ENCODE measurements at regions not wholly inside any gene's neighbourhood (a gene's known extent, or its start where the extent isn't known, plus 50 kb on each side); places are given as distances from the start of the nearest gene placed in this dataset.
"Not testable (repeated sequence)": the region's sequence is repeated elsewhere in the genome, so short reads cannot be mapped to it uniquely, and the experiment has no call there.

DNA sequence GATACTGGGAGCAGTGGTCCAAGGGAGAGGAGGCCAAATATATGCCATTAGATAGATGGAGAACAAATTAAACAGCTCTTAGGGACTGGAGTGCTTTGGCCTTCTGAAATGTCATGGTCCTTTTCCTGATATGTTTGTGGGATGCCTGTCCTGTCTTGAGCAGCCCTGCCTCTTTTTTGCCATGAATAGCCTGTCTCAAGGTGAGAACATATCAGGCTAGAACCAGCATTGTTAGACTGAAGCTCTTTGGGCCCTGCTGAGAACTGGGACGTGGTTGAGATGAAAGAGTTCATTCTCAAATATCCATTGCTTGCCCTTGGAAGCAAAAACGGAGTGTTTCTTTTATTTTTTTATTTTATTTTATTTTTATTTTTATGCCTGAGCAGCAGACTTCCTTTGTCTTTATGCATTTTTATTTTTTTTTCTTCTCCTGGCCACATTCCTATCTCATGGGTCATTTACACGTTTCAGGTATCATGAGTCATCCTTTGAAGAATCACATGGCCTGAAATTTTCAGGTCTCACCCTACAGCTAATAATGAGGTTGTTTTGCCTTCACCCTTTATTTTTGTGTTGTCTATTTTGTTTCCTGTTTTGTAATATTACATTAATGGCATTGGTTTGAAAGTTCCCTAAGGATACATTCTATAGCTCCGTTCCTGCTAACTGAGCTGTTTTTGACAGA lies 371.4 kb downstream of the PSAT1 start:
- DNase-seq (ENCODE audit: low spot score), result peak; percentile 26

DNA sequence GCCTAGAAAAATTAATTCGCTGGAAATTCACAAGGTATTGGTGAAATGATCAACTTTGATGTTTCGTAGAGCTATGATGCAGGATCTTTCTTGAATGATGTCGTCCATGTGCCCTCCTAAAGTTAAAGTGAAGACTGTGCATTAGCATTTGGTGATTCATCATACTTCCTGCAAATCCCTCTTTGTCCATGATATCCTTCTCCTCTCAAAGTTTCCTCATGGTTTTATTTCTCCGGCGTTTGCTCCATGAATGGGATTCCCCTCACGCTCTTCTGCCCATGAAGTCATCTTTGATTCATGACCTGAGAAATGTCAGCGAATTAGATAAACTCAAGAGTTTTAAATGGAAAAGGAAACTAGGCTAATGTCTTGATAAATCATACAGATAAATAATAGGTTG lies 372.7 kb downstream of the PSAT1 start:
- DNase-seq (ENCODE audit: low spot score), result no peak

DNA sequence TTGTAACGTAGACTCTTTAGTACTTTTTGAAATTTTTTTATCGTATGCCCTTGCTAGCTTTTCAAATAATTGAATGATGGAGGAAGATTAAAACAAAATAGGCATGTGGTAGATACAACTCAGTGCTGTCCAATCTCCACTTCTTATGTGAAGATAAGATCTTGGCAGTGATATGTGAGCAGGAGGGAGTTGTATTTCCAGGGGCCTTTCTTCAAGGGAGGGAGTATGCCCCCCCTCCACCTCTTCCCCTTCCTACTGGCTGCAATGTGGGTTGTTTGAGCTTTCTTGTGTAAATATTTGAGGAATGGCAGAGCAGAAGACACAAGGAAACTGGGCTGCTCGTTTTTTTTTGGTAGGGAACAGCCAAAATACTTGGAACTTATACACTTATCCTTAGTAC lies 374.9 kb downstream of the PSAT1 start:
- DNase-seq (ENCODE audit: low spot score), result no peak

DNA sequence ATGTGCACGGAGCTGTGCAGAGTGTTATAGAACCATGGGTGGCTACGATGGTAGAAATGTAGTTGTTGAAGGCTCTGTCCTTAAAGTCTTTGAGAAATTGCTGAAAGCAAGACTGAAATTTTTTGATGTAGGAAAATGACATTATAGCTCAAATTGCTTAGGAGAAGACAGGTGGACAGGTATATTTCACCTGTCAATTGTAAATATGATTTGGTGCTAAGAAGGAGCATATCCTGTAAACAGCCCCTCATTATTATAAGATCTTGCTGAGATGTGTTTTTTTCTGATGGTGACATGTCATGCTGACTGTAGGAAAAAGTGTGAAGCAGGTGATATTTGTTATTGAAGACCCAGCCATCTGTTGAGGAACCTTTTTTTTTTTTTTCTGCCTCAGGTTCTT lies 377.9 kb downstream of the PSAT1 start:
- DNase-seq (ENCODE audit: low spot score), result no peak

DNA sequence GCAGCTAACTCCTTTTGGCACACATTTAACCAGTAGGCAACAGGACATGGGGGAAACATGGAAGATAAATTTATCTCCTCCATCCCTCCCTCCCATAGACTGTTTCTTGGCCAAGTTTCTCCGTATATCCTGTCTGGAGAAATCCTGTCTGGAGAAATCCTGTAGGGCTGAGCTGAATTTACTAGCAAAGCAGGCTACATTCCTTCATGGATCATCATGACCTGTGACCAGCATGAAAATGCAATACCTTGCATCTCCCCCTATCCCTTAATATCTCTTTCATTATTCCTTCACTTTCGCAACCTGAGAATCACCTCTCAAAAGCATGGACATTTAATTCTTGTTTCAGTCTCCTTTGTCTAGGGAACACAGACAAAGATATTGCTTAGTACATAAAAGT lies 379.1 kb downstream of the PSAT1 start:
- DNase-seq (ENCODE audit: low spot score), result peak; percentile 20

DNA sequence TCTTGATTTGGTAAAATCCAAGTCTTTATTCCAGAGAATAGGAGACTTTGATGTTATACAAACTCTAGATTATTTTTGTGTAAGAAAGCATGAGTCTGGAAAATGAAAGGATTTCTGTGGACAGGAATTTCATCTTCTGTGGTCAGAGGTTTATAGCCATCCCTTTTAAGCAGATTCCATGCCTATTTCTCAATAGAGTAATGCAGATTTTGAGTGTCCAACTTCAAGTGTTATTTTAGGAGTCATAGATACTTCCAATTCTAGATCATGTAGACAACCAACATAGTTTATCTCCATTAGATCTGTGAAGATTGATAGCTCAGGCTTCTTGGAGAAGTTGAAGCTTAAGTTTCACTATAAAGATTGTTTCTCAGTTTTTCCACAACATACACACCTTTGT lies 379.7 kb downstream of the PSAT1 start:
- DNase-seq (ENCODE audit: low spot score), result peak; percentile 41

DNA sequence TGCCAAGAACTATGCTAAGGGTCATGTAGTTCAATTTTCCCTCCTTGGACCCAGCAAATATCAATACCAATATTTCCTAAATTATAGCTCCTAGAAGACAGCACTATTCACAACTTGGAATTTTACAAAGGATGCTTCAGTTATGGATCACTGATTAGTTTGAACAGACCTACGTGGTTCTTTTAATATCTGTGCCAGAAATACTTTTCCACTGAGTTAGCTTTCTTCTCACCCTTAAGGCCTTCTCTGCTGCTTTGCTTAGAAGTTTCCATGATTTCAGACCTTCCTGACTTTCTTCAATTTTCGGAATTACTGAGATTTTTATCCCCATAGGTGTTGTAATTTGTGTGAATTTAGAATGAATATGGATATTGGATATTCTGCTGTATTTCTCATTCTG lies 380.4 kb downstream of the PSAT1 start:
- DNase-seq (ENCODE audit: low spot score), result no peak

DNA sequence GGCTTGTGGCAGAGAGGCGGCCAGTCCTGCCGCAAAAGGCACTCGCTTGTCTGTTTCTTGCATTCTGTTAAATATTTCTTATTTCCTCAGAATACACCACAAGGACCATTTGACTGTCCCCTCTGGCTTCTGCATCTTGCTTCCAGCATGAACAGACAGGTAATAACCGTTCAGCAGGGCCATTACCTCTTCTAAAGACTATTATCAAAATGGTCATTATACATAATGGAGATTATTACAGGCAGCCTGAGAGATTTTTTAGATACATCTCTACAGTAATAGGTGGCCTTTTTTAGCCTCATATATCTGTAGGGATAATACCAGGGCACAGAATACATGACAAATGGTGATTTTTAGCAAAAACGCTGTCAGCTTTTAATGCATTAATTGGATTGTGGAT lies 382.0 kb downstream of the PSAT1 start:
- DNase-seq (ENCODE audit: low spot score), result no peak

DNA sequence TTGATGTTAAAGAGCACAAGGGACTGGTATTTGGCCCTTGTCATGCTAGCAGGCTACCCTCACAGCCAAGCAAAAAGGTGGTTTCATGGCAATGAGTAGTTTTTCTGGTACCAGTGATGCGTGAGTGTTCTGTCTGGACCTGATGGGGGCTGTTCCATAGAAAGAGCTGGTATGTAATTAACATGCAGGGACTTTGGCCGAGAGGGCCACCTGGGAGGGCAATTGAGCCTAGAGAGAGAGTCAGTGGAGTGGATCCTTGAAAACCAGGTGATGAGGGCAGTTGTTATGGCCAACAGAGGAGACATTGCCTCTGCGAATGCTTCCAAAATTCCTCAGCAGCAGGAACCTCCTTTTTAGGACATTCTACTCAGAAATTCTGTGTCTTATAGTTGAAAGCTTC lies 383.3 kb downstream of the PSAT1 start:
- DNase-seq (ENCODE audit: low spot score), result no peak

DNA sequence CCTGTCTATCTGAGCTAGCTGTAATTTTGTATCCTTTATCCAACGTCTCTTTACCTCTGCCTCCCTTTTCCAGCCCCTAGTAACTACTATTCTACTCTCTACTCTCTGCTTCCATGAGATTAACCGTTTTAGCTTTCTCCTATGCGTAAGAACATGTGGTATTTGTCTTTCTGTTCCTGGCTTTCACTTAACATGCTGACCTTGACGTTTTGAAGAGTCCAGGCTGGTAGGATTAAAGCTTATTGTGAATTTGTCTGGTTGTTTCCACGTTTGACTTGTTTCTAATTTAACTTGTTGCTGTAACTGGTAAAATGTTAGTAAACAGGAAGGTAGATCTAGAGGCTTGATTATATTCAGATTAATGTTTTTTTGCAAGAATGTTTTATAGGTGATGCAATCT lies 385.3 kb downstream of the PSAT1 start:
- no peak for DNase-seq (ENCODE audit: low spot score)

DNA sequence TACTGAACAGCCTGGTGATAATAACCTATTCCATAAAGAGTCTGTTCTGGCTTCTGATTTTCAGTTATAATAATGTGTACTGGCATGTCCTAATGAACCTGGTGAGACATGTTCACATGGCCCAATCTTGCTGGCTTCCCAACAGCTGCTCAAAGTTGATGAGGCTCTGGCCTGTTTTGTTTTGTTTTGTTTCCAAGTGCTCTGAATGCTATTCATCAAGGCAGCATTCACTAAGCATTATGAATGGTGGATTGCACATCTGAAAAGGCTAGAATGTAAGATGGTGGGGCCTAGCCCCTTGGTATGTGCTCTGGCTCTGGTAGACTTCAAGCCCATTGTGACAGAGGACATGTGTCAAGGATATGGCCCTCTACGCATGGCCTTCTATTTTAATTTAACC lies 388.5 kb downstream of the PSAT1 start:
- no peak for DNase-seq (ENCODE audit: low spot score)

DNA sequence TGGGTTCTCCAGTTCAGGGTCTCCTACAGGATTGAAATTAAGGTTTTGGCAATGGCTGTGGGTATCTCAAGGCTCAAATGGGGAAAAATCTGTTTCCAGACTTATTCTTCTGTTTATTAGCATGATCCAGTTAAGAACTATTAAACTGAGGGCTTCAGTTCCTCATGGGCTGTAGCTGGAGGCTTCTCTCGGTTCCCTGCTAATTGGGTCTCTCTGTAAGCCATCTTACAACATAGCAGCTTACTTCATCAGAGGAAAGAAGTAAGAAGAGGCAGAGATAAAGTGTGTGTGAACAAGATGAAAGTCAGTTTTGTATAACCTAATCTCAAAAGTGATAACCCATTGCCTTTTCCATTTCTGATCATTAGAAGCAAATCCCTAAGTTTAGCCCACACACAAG lies 391.9 kb downstream of the PSAT1 start:
- DNase-seq (ENCODE audit: low spot score), result no peak

DNA sequence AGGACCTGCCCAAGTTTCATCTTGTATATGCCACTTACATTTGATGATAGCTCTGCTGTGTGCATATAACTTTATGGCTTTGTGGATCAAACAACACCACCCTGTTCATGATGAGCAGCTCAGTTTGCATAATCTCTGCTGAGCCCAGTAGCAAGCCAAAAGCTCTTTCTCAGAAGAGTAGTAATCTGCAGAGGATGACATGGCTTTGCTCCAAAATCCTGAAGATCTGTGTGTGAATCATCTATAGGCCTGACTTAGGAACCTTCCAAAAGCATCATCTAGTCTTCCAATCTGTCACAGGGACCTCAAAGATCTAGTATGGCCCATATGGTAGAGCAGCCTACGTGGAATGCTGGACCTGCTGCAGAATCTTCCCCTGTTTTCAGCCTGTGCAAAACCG lies 394.6 kb downstream of the PSAT1 start:
- peak; percentile 68 for DNase-seq (ENCODE audit: low spot score)

DNA sequence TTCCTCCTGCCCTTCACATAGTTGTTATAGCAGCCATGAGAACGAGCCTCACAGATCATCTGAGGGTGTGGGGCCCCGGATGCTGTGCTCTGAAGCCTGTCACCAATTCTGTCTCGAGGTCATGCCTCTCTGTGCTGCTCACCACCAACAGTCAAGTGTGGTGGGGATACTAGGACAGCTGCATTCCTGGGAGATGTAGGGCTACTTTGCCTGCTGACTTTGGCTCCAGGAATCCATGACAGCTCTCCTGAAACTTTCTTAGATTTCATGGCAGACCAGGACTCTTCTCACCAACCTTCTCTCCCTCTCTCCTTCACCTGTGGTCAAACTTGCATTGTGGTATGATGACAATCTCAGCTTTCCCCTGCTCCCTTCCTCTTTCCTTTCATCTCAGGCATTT lies 395.9 kb downstream of the PSAT1 start:
- no peak for DNase-seq (ENCODE audit: low spot score)

DNA sequence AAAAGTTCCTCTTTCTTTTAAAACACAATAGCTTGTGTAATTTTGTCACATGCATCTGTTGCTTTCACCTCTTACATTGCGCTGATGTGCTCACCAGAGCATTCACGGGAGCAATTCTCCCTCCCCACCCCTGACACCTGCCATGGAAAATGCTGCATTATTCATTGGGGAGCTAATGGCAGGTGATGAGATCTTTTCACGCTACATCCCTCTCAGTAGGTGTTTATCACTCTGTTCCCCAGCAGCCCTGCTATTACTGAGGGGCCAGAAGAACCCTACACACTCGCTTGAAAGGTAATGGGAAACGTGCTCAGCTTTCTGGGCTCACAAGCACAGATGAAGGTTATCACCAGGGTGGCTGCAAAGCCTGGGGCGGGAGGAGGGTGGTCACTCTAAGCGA lies 398.0 kb downstream of the PSAT1 start:
- DNase-seq (ENCODE audit: low spot score), result no peak

DNA sequence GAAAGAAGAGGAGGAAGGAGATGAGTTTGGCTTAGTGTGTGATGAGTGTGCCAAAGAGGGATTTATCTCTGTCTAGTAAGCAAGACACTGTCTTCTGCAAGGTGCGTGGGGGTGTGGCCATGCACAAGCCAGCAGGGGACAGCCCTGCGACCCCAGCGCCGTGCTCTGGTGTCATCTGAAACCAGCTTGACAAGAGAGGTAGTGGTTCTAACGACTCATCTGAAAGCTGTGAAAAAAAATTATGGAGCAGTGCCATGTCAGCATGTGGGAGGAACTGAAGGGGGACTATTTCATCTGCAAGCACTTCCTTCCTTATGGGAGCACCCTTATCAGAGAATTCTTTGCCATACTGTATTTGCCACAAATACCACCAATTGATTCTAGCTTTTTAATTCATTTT lies 398.6 kb downstream of the PSAT1 start:
- no peak for DNase-seq (ENCODE audit: low spot score)

DNA sequence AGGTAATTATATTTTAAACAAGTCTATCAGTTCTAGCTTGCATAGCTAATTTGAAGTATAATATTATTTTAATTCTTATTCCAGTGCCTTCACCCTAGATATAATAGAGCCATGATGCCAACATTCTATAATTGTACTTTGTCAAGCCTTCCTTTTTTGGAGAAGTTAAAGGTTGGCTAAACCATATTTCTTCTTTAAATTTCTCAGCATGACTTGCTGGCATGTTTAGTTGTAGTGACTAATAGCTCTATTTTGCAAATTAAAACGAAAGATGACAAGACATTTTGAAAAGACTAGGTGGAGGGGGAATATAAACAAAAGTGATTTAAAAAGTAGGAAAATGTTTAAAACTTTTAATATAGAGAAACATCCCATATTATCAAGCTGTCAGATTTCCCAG lies 400.7 kb downstream of the PSAT1 start:
- DNase-seq (ENCODE audit: low spot score), result no peak

DNA sequence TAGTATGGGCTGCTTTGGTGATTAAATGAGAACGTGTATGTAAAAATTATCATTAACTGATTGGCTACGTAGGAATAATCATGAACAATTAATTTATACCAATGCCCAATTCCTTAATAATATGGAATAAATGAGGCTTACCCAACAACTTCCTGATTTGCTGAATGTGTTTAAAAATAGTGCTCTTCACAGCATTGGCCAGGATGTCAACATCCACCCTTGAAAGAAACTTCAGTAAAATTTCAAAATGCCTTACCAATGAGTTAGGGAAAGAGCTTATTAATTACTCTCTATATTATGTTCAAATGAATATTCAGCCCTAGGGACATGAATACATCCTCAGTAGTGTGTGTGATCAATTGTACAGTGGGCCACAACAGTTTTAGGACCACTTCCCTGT lies 401.4 kb downstream of the PSAT1 start:
- no peak for DNase-seq (ENCODE audit: low spot score)

DNA sequence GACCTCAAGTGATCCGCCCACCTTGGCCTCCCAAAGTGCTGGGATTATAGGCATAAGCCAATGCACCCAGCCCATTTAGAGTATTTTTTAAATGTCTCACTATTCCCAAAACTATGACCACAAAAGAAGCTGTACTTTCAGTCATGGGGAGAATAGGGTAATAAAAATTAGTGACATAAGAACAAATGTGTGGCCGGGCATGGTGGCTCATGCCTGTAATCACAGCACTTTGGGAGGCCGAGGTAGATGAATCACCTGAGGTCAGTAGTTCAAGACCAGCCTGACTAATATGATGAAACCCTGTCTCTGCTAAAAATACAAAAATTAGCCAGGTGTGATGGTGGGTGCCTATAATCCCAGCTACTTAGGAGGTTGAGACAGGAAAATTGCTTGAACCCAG lies 402.3 kb downstream of the PSAT1 start:
- DNase-seq (ENCODE audit: low spot score), result not testable (repeated sequence)

DNA sequence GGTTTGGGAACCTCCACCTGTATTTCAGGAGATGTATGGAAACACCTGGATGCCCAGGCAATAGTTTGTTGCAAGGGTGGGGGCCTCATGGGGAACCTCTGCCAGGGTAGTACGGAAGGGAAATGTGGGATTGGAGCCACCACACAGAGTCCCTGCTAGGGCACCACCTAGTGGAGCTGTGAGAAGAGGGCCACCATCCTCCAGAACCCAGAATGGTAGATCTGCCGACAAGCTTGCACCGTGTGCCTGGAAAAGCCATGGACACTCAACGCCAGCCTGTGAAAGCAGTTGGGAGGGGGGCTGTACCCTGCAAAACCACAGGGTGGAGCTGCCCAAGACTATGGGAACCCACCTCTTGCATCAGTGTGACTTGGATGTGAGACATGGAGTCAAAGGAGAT lies 407.2 kb downstream of the PSAT1 start:
- DNase-seq (ENCODE audit: low spot score), result not testable (repeated sequence)

DNA sequence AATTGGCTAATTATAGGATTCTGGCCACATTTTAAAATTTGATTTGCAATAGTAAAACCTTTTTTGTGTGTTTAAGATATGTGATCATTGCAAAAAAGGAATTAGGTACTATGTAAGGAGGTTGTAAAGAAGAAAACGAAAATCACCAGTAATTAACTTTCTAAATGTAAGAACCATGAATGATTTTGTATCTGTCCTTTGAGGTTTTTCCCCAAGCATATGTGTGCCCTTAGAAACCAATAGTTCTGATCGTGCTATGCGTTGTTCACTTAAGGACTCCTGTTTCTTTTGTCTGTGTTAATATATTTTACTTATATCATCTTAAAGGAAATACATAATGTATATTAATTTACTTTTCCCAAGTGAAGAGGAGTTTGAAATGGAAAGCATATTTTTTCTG lies 410.2 kb downstream of the PSAT1 start:
- no peak for DNase-seq (ENCODE audit: low spot score)

DNA sequence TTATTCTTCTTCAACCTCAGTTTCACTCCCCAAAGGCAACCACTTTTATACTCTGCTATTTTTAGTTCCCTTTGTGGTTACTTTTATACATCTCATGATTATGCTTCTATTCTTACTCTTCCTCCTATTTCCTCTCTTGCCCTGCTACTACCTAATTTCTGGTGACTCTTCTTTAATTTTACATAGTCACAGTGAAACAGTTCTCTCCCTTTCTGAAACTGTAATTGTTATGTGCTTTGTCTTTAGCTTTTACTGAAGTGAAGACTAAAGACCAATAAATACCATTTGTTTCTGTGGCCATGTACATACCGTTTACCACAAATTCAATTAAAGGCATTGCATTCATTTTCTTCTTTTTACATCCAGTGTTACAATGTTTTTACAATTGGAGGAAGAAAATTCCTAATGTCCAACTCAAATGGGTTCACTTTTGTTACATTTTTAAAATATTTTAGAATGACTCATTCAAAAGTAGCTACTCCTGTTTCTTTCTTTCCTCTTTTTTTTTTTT lies 410.6 kb downstream of the PSAT1 start:
- no peak for DNase-seq (ENCODE audit: low spot score)

DNA sequence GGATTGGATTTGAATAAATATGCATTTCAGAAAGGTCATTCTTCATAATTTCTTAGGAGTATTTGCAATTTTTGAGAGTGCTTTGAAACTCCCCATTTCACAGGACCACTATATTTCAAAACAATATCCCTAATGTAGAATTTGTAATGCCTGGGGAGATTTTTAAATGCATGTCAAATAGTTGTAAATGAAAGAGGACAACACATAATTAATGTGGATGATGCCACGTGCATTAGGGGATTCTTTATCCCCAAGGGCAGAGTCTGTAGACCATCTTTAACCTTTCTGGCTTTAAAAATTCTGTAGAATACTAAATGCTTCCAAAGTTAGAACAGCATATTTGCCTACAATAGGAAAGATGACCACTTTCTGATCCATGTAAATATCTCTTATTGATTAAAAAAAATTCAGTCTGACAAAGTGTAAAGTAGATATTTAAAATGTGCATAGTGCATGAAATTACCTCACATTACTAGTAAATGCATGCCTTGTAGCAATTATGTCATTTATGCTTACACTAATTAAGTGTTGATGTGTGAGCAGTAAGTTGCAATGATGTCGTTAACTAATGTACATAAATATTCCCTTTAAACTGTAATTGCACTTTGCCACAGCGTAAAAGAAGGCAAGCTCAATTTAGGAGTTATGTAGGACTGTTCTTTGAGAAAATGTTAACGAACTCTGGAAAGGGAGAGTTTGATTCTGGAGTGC lies 416.1 kb downstream of the PSAT1 start:
- no peak for DNase-seq (ENCODE audit: low spot score)

Data from umbilical cord (tissue), 1 donor.